ENCODE measurements at regions not wholly inside any gene's neighbourhood (a gene's known extent, or its start where the extent isn't known, plus 50 kb on each side); places are given as distances from the start of the nearest gene placed in this dataset.

GRCh38 chr5:72654231-72654630 is 147.0 kb upstream of the ZNF366 start:
- no peak overlapping the region for H3K4me3 ChIP-seq
- Mint-ChIP-seq H3K27ac (no peak overlapping the region), H3K9me3 (no peaks in the 10 kb centered on the region), H3K4me1 (peaks cover 6% of the 10 kb centered on the region), H3K4me3 (no peak overlapping the region), H3K36me3 (ENCODE audit: low read depth) (no peaks in the 10 kb centered on the region), H3K27me3 (ENCODE audit: insufficient read depth, low read depth, poor library complexity) (no peaks in the 10 kb centered on the region)
- H3K36me3 ChIP-seq (ENCODE audit: insufficient read depth): no peaks in the 10 kb centered on the region
- no peaks in the 10 kb centered on the region for H3K79me2 ChIP-seq (replicated peaks; ENCODE audit: insufficient read depth)
- H3K27me3 ChIP-seq (ENCODE audit: insufficient read depth): no peaks in the 10 kb centered on the region
- 0 out of 2 replicates have a peak, but pooled peaks cover 3% of the 10 kb centered on the region for H3K9me2 ChIP-seq (ENCODE audit: insufficient read depth)
- H3K27ac ChIP-seq (ENCODE audit: low read depth): no peak overlapping the region
- no peaks in the 10 kb centered on the region for H3K4me1 ChIP-seq (ENCODE audit: insufficient read depth)
- TF ChIP-seq CTCF (conservative IDR thresholded peaks at IDR 0.05; ENCODE audit: low read depth in 2 of 2): no peak
- no peak for TF ChIP-seq REST (IDR thresholded peaks at IDR 0.05; ENCODE audit: unreplicated experiment)
- TF ChIP-seq JUNB (IDR thresholded peaks at IDR 0.05; ENCODE audit: unreplicated experiment): no peak
- no peak for TF ChIP-seq ZNF462 (CRISPR knock-in tag; IDR thresholded peaks at IDR 0.05)
- TF ChIP-seq POLR2AphosphoS5 (IDR thresholded peaks at IDR 0.05; ENCODE audit: low read depth): no peak
- TF ChIP-seq STAT1 (IDR thresholded peaks at IDR 0.05; ENCODE audit: unreplicated experiment): no peak
- no peak for TF ChIP-seq CREB1 (CRISPR knock-in tag; IDR thresholded peaks at IDR 0.05; ENCODE audit: low read depth)
- no peak for TF ChIP-seq EZH2 (IDR thresholded peaks at IDR 0.05; ENCODE audit: low read depth, unreplicated experiment)
- no peak for TF ChIP-seq EZH2phosphoT487 (IDR thresholded peaks at IDR 0.05; ENCODE audit: unreplicated experiment)
- no peak for TF ChIP-seq NANOG (IDR thresholded peaks at IDR 0.05; ENCODE audit: borderline replicate concordance)
- TF ChIP-seq ZNF114 (CRISPR knock-in tag; IDR thresholded peaks at IDR 0.05): no peak
- TF ChIP-seq ETS1 (IDR thresholded peaks at IDR 0.05): no peak
- TF ChIP-seq ZNF331 (CRISPR knock-in tag; IDR thresholded peaks at IDR 0.05; ENCODE audit: low read depth): no peak
- H3F3A ChIP-seq (replicated peaks; ENCODE audit: low read depth): no peaks in the 10 kb centered on the region
- DNase-seq (ENCODE audit: low spot score) (no peak), ATAC-seq (no peak)
- no peak overlapping the region for H3K4me2 ChIP-seq
- H4K20me1 ChIP-seq (replicated peaks; ENCODE audit: insufficient read depth): no peaks in the 10 kb centered on the region
- no peak overlapping the region for H2AFZ ChIP-seq
